HEK293 (cell line): ENCODE measurements at regions not wholly inside any gene's neighbourhood (a gene's known extent, or its start where the extent isn't known, plus 50 kb on each side); places are given as distances from the start of the nearest gene placed in this dataset.

Source experiments
- CTCF ChIA-PET: fragments of 350-600 bp; formaldehyde crosslinking; extraction: SDS; loops from one replicate; lab custom pipeline; 2021; ENCODE audit warnings: antibody characterized with exemption; lab: Yijun Ruan, JAX
- POLR2A ChIA-PET: fragments of 300-600 bp; formaldehyde crosslinking; extraction: SDS; loops from one replicate; lab custom pipeline; 2020; ENCODE audit warnings: antibody characterized with exemption, inconsistent platforms; lab: Yijun Ruan, JAX
- H3K27ac ChIP-seq: fragments of 200-500 bp; sonication (Bioruptor generic); 2 replicates; pipeline ENCODE4 v1.5.1; 2014; ENCODE audit warnings: low read depth, low read length, control low read depth, inconsistent platforms; ENCODE audit errors: extremely low read depth
- H3K36me3 ChIP-seq, 2 experiments: fragments of 200-500 bp in 1 of 2; sonication (Bioruptor generic) in 1 of 2; 1 replicate in 1 of 2; 2 replicates in 1 of 2; pipeline ENCODE4 v1.5.1; 2014 to 2017; ENCODE audit warnings: inconsistent platforms in 2 of 2, low read length in 2 of 2; ENCODE audit not compliant: control insufficient read depth in 2 of 2, insufficient read depth in 1 of 2
- H3K4me1 ChIP-seq: fragments of 200-500 bp; sonication (Bioruptor generic); 2 replicates; pipeline ENCODE4 v1.5.1; 2014; ENCODE audit warnings: mild to moderate bottlenecking, low read length, inconsistent platforms; ENCODE audit not compliant: control insufficient read depth, insufficient read depth
- H3K4me3 ChIP-seq: 2 replicates; pipeline ENCODE4 v1.5.1; 2011; ENCODE audit warnings: low read depth, mild to moderate bottlenecking, control low read depth, low read length, moderate library complexity
- H3K9me3 ChIP-seq: fragments of 200-500 bp; sonication (Bioruptor generic); 2 replicates; pipeline ENCODE4 v1.5.1; 2014; ENCODE audit warnings: low read depth, low read length, inconsistent platforms; ENCODE audit not compliant: control insufficient read depth, insufficient read depth
- AEBP2 ChIP-seq: fragments of 450-650 bp; formaldehyde crosslinking; IDR thresholded peaks from 2 replicates; pipeline ENCODE4 v1.5.1; 2016; ENCODE audit warnings: missing biosample characterization, missing genetic modification characterization, borderline replicate concordance
- BCL11A ChIP-seq: fragments of 450-650 bp; formaldehyde crosslinking; IDR thresholded peaks from 2 replicates; pipeline ENCODE4 v1.5.1; 2016; ENCODE audit warnings: low read depth, missing biosample characterization, missing genetic modification characterization
- KLF16 ChIP-seq: fragments of 450-650 bp; formaldehyde crosslinking; IDR thresholded peaks from 2 replicates; pipeline ENCODE4 v1.5.1; 2017; ENCODE audit warnings: missing biosample characterization, missing genetic modification characterization
- PATZ1 ChIP-seq: fragments of 450-650 bp; formaldehyde crosslinking; IDR thresholded peaks from 2 replicates; pipeline ENCODE4 v1.5.1; 2016; ENCODE audit warnings: missing biosample characterization, missing genetic modification characterization
- PRDM10 ChIP-seq: fragments of 450-650 bp; formaldehyde crosslinking; IDR thresholded peaks from 2 replicates; pipeline ENCODE4 v1.5.1; 2016; ENCODE audit warnings: missing biosample characterization, missing genetic modification characterization
- PRDM2 ChIP-seq: fragments of 450-650 bp; formaldehyde crosslinking; IDR thresholded peaks from 2 replicates; pipeline ENCODE4 v1.5.1; 2016; ENCODE audit warnings: missing biosample characterization, missing genetic modification characterization, borderline replicate concordance
- SETDB1 ChIP-seq: IDR thresholded peaks from one replicate; pipeline ENCODE4 v1.6.1; 2017; ENCODE audit warnings: mild to moderate bottlenecking, low read length, moderate library complexity, mixed read lengths; ENCODE audit not compliant: insufficient read length
- ZFP41 ChIP-seq: fragments of 450-650 bp; formaldehyde crosslinking; IDR thresholded peaks from 2 replicates; pipeline ENCODE4 v1.5.1; 2016; ENCODE audit warnings: missing biosample characterization, missing genetic modification characterization, borderline replicate concordance
- ZNF138 ChIP-seq: fragments of 450-650 bp; formaldehyde crosslinking; IDR thresholded peaks from 2 replicates; pipeline ENCODE4 v1.5.1; 2016; ENCODE audit warnings: missing biosample characterization, missing genetic modification characterization, borderline replicate concordance
- ZNF2 ChIP-seq: fragments of 450-650 bp; formaldehyde crosslinking; IDR thresholded peaks from 2 replicates; pipeline ENCODE4 v1.5.1; 2016; ENCODE audit warnings: missing biosample characterization, missing genetic modification characterization
- ZNF223 ChIP-seq: fragments of 450-650 bp; formaldehyde crosslinking; IDR thresholded peaks from 2 replicates; pipeline ENCODE4 v1.5.1; 2016; ENCODE audit warnings: missing biosample characterization, missing genetic modification characterization
- ZNF239 ChIP-seq: fragments of 450-650 bp; formaldehyde crosslinking; IDR thresholded peaks from 2 replicates; pipeline ENCODE4 v1.5.1; 2016; ENCODE audit warnings: missing biosample characterization, missing genetic modification characterization
- ZNF24 ChIP-seq: fragments of 450-650 bp; formaldehyde crosslinking; IDR thresholded peaks from 2 replicates; pipeline ENCODE4 v1.5.1; 2016; ENCODE audit warnings: missing biosample characterization, missing genetic modification characterization
- ZNF311 ChIP-seq: fragments of 450-650 bp; formaldehyde crosslinking; IDR thresholded peaks from 2 replicates; pipeline ENCODE4 v1.5.1; 2017; ENCODE audit warnings: missing biosample characterization, missing genetic modification characterization, borderline replicate concordance
- ZNF416 ChIP-seq: fragments of 450-650 bp; formaldehyde crosslinking; IDR thresholded peaks from 2 replicates; pipeline ENCODE4 v1.5.1; 2016; ENCODE audit warnings: missing biosample characterization, missing genetic modification characterization
- ZNF596 ChIP-seq: fragments of 450-650 bp; IDR thresholded peaks from 2 replicates; pipeline ENCODE4 v1.5.0; 2018; ENCODE audit warnings: missing biosample characterization, mild to moderate bottlenecking, missing genetic modification characterization, moderate library complexity

GRCh38 chrX:115360220-115360781 lies 70.8 kb downstream of the LUZP4 start:
- CTCF ChIA-PET: interaction anchor here (0.6 kb wide), 1 partner anchor 31 kb away, joined by 3 read pairs; no protein-coding TSS in a partner anchor

GRCh38 chrX:115362334-115363095 lies 73.0 kb downstream of the LUZP4 start:
- CTCF ChIA-PET: interaction anchor here (0.6 to 0.8 kb wide), 3 partner anchors 123 to 861 kb away, joined by 3 to 4 read pairs (median 3); no protein-coding TSS in a partner anchor
- TF ChIP-seq AEBP2 (tag by site-specific recombination) (no peak), ZNF416 (tag by site-specific recombination) (no peak), ZNF2 (no peak), ZNF311 (no peak), ZNF223 (tag by site-specific recombination) (no peak), SETDB1 (no peak), ZNF239 (tag by site-specific recombination) (no peak), PRDM2 (tag by site-specific recombination) (no peak)

More at GRCh38 chrX:115360220-115360781, 70.8 kb downstream of the LUZP4 start:
- Histone ChIP-seq H3K36me3 (no peaks in the 10 kb centered on the region), H3K4me3 (no peak overlapping the region), H3K9me3 (no peaks in the 10 kb centered on the region), H3K4me1 (peaks cover 10% of the 10 kb centered on the region; the same call in 1 of the 2 replicates), H3K27ac (no peak overlapping the region)
- TF ChIP-seq KLF16 (tag by site-specific recombination): no peak
- TF ChIP-seq ZFP41 (tag by site-specific recombination): no peak
- TF ChIP-seq ZNF138: no peak
- no peak for TF ChIP-seq BCL11A (tag by site-specific recombination)
- TF ChIP-seq ZNF24 (tag by site-specific recombination): no peak
- no peak for TF ChIP-seq ZNF596
- TF ChIP-seq PRDM10: no peak
- TF ChIP-seq PATZ1 (tag by site-specific recombination): no peak
- POLR2A ChIA-PET: no interaction called here

More at GRCh38 chrX:115362334-115363095, 73.0 kb downstream of the LUZP4 start:
- H3K27ac ChIP-seq: no peak overlapping the region
- H3K9me3 ChIP-seq: no peaks in the 10 kb centered on the region
- H3K4me3 ChIP-seq: no peak overlapping the region
- H3K36me3 ChIP-seq: no peaks in the 10 kb centered on the region
- H3K4me1 ChIP-seq: peaks cover 10% of the 10 kb centered on the region; the same call in 1 of the 2 replicates
- POLR2A ChIA-PET: interaction anchor here (0.7 kb wide), 1 partner anchor 18 kb away, joined by 7 read pairs; no protein-coding TSS in a partner anchor
